H9 (cell line): ENCODE measurements at regions not wholly inside any gene's neighbourhood (a gene's known extent, or its start where the extent isn't known, plus 50 kb on each side); places are given as distances from the start of the nearest gene placed in this dataset.

Experiments used
- DNase-seq: peaks from one replicate; pipeline ENCODE4 v3.0.0-alpha.2; 2017
- H2AFZ ChIP-seq: one replicate; pipeline ENCODE4 v1.6.1; 2013; ENCODE audit warnings: mild to moderate bottlenecking, low read length, control low read depth, moderate library complexity
- H2AK5ac ChIP-seq: 2 replicates; pipeline ENCODE4 v1.6.1; 2013; ENCODE audit warnings: low read length, control low read depth, mixed read lengths; ENCODE audit not compliant: insufficient read length
- H2BK120ac ChIP-seq: one replicate; pipeline ENCODE4 v1.6.1; 2013; ENCODE audit warnings: low read depth, mild to moderate bottlenecking, low read length, control low read depth, inconsistent platforms; ENCODE audit not compliant: poor library complexity, severe bottlenecking
- H2BK12ac ChIP-seq: 2 replicates; pipeline ENCODE4 v1.6.1; 2013; ENCODE audit warnings: low read length, control low read depth, mixed read lengths, low read depth; ENCODE audit not compliant: insufficient read length
- H2BK15ac ChIP-seq: 2 replicates; pipeline ENCODE4 v1.6.1; 2013; ENCODE audit warnings: low read depth, low read length, control low read depth
- H2BK20ac ChIP-seq: one replicate; pipeline ENCODE4 v1.6.1; 2013; ENCODE audit warnings: low read depth, mild to moderate bottlenecking, low read length, control low read depth, inconsistent platforms; ENCODE audit not compliant: poor library complexity, severe bottlenecking
- H2BK5ac ChIP-seq: 2 replicates; pipeline ENCODE4 v1.6.1; 2013; ENCODE audit warnings: low read length, control low read depth, mixed read lengths; ENCODE audit not compliant: insufficient read length
- H3K14ac ChIP-seq: 2 replicates; pipeline ENCODE4 v1.6.1; 2013; ENCODE audit warnings: low read length, control low read depth; ENCODE audit not compliant: insufficient read depth
- H3K18ac ChIP-seq: 2 replicates; pipeline ENCODE4 v1.6.1; 2013; ENCODE audit warnings: low read depth, mild to moderate bottlenecking, mixed read lengths, low read length, control low read depth; ENCODE audit not compliant: insufficient read length
- H3K23ac ChIP-seq: 2 replicates; pipeline ENCODE4 v1.6.1; 2013; ENCODE audit warnings: low read length, control low read depth, mixed read lengths, low read depth; ENCODE audit not compliant: insufficient read length
- H3K23me2 ChIP-seq: 2 replicates; pipeline ENCODE4 v1.6.1; 2013; ENCODE audit warnings: low read depth, mild to moderate bottlenecking, mixed read lengths, low read length, control low read depth; ENCODE audit not compliant: insufficient read length, poor library complexity, severe bottlenecking
- H3K27ac ChIP-seq: 2 replicates; pipeline ENCODE4 v1.5.1; 2013; ENCODE audit warnings: low read length, control low read depth, mixed read lengths, low read depth; ENCODE audit not compliant: insufficient read length
- H3K27me3 ChIP-seq: 2 replicates; pipeline ENCODE4 v1.6.1; 2013; ENCODE audit warnings: low read length, control low read depth, inconsistent platforms; ENCODE audit not compliant: insufficient read depth
- H3K4ac ChIP-seq: 2 replicates; pipeline ENCODE4 v1.6.1; 2013; ENCODE audit warnings: low read depth, mild to moderate bottlenecking, control low read depth, inconsistent platforms, low read length, moderate library complexity
- H3K4me1 ChIP-seq: 2 replicates; pipeline ENCODE4 v1.6.1; 2013; ENCODE audit warnings: low read length, control low read depth, inconsistent platforms; ENCODE audit not compliant: insufficient read depth
- H3K4me2 ChIP-seq: 2 replicates; pipeline ENCODE4 v1.6.1; 2013; ENCODE audit warnings: low read length, control low read depth, mixed read lengths; ENCODE audit not compliant: insufficient read length, insufficient read depth
- H3K56ac ChIP-seq: 2 replicates; pipeline ENCODE4 v1.6.1; 2013; ENCODE audit warnings: low read depth, mild to moderate bottlenecking, mixed read lengths, low read length, control low read depth; ENCODE audit not compliant: insufficient read length
- H3K79me1 ChIP-seq: 2 replicates; pipeline ENCODE4 v1.6.1; 2013; ENCODE audit warnings: low read depth, mild to moderate bottlenecking, moderate library complexity, low read length, control low read depth, inconsistent platforms; ENCODE audit not compliant: insufficient read depth, poor library complexity, severe bottlenecking
- H3K79me2 ChIP-seq: 2 replicates; pipeline ENCODE4 v1.6.1; 2013; ENCODE audit warnings: low read length, control low read depth, inconsistent platforms; ENCODE audit not compliant: insufficient read depth
- H3K9ac ChIP-seq: 2 replicates; pipeline ENCODE4 v1.6.1; 2013; ENCODE audit warnings: low read length, control low read depth, mixed read lengths; ENCODE audit not compliant: insufficient read length; ENCODE audit errors: extremely low read depth
- H3K9me3 ChIP-seq: one replicate; pipeline ENCODE4 v1.6.1; 2013; ENCODE audit warnings: low read depth, low read length, inconsistent platforms; ENCODE audit not compliant: control insufficient read depth
- H3T11ph ChIP-seq: one replicate; pipeline ENCODE4 v1.6.1; 2013; ENCODE audit warnings: mild to moderate bottlenecking, low read length, control low read depth, inconsistent platforms
- H4K20me1 ChIP-seq: one replicate; pipeline ENCODE4 v1.6.1; 2013; ENCODE audit not compliant: control insufficient read depth, insufficient read length, insufficient read depth
- H4K5ac ChIP-seq: 2 replicates; pipeline ENCODE4 v1.6.1; 2013; ENCODE audit warnings: low read depth, mild to moderate bottlenecking, mixed read lengths, low read length, control low read depth; ENCODE audit not compliant: insufficient read length
- H4K8ac ChIP-seq: replicated peaks from 2 replicates; pipeline ENCODE4 v1.6.1; 2013; ENCODE audit warnings: low read length, control low read depth, mixed read lengths, low read depth; ENCODE audit not compliant: insufficient read length
- H4K91ac ChIP-seq: 2 replicates; pipeline ENCODE4 v1.6.1; 2013; ENCODE audit warnings: low read depth, mild to moderate bottlenecking, moderate library complexity, mixed read lengths, low read length, control low read depth; ENCODE audit not compliant: insufficient read length
- H3K27ac Mint-ChIP-seq, 3 experiments: 2 replicates in 2 of 3; 3 replicates in 1 of 3; pipeline ENCODE4 v1.8.0; 2020 to 2021; ENCODE audit warnings: mixed read lengths in 3 of 3, mild to moderate bottlenecking in 1 of 3, moderate library complexity in 1 of 3
- H3K27me3 Mint-ChIP-seq: 2 replicates; pipeline ENCODE4 v1.8.0; 2021; ENCODE audit warnings: low read depth, mild to moderate bottlenecking, moderate library complexity, mixed read lengths
- H3K36me3 Mint-ChIP-seq, 3 experiments: 2 replicates in 2 of 3; 3 replicates in 1 of 3; pipeline ENCODE4 v1.8.0; 2020 to 2021; ENCODE audit warnings: low read depth in 3 of 3, mixed read lengths in 3 of 3; ENCODE audit not compliant: insufficient read depth in 1 of 3
- H3K4me1 Mint-ChIP-seq, 2 experiments: 2 replicates each; pipeline ENCODE4 v1.8.0; 2020; ENCODE audit warnings: mixed read lengths in 2 of 2
- H3K4me3 Mint-ChIP-seq, 2 experiments: 2 replicates in 1 of 2; 3 replicates in 1 of 2; pipeline ENCODE4 v1.8.0; 2020 to 2021; ENCODE audit warnings: mild to moderate bottlenecking in 2 of 2, mixed read lengths in 2 of 2, moderate library complexity in 1 of 2
- H3K9me3 Mint-ChIP-seq, 2 experiments: 2 replicates in 1 of 2; 3 replicates in 1 of 2; pipeline ENCODE4 v1.8.0; 2020; ENCODE audit warnings: mild to moderate bottlenecking in 2 of 2, mixed read lengths in 2 of 2, moderate library complexity in 1 of 2
- WGBS: extraction: QIAGEN DNeasy Blood & Tissue Kit; methylation state at CpG from one replicate; pipeline ENCODE4 v1.1.7; 2013; ENCODE audit warnings: missing lambda C conversion rate, low lambda C conversion rate, mixed read lengths; ENCODE audit not compliant: insufficient read length; ENCODE audit errors: extremely low coverage; 5-methylcytosine and 5-hydroxymethylcytosine counted together
- TF ChIP-seq, protein P1 (sequence below): fragments of 200-600 bp; sonication (generic); conservative IDR thresholded peaks from 3 replicates; pipeline ENCODE4 v1.8.0; 2021; ENCODE audit warnings: antibody characterized with exemption, mild to moderate bottlenecking

DNA sequence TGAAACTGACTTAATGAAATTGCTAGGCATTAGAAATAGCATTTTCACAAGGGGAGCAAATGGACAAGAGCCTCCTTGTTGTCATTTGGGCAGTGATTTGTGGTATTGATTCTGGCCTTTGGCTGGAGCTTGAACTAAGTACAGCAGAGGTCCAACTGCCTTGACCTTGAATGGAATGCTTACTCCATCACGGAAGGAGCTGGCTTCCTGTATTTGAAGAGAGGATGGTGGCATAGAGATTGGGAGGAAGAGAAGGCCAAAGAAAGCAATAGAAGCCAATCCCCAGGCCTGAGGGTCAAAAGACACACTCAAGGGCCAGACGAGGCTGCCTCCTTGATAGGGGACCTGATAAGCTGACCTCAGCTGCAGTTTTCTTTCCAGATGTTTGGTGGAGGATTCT is 126.6 kb upstream of the MPPED2 start:
- TF ChIP-seq, protein P1, sequence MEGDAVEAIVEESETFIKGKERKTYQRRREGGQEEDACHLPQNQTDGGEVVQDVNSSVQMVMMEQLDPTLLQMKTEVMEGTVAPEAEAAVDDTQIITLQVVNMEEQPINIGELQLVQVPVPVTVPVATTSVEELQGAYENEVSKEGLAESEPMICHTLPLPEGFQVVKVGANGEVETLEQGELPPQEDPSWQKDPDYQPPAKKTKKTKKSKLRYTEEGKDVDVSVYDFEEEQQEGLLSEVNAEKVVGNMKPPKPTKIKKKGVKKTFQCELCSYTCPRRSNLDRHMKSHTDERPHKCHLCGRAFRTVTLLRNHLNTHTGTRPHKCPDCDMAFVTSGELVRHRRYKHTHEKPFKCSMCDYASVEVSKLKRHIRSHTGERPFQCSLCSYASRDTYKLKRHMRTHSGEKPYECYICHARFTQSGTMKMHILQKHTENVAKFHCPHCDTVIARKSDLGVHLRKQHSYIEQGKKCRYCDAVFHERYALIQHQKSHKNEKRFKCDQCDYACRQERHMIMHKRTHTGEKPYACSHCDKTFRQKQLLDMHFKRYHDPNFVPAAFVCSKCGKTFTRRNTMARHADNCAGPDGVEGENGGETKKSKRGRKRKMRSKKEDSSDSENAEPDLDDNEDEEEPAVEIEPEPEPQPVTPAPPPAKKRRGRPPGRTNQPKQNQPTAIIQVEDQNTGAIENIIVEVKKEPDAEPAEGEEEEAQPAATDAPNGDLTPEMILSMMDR = no peak
- H3K4me3 Mint-ChIP-seq = no peak overlapping the region
- no peak overlapping the region for H2BK20ac ChIP-seq
- no peak overlapping the region for H3K56ac ChIP-seq
- H3K27ac ChIP-seq = no peak overlapping the region
- no peaks in the 10 kb centered on the region for H3K9me3 Mint-ChIP-seq
- no peak overlapping the region for H4K8ac ChIP-seq
- no peaks in the 10 kb centered on the region for H3K27me3 ChIP-seq
- no peak overlapping the region for H3K9ac ChIP-seq
- WGBS = no CpG with 5 or more reads among the region's 2 CpGs
- H4K20me1 ChIP-seq = no peaks in the 10 kb centered on the region
- H2BK12ac ChIP-seq = no peak overlapping the region
- no peak overlapping the region for H4K91ac ChIP-seq
- H3K4me2 ChIP-seq = no peak overlapping the region
- H3K27me3 Mint-ChIP-seq = no peaks in the 10 kb centered on the region; the same call in 1 of the 2 replicates
- H3K23ac ChIP-seq = no peak overlapping the region
- no peak overlapping the region for H3K14ac ChIP-seq
- no peaks in the 10 kb centered on the region for H3K36me3 Mint-ChIP-seq
- no peak overlapping the region for H2BK15ac ChIP-seq
- no peak overlapping the region for H4K5ac ChIP-seq
- H2AFZ ChIP-seq = no peak overlapping the region
- no peak overlapping the region for H3K4ac ChIP-seq
- no peak overlapping the region for H3T11ph ChIP-seq
- no peak overlapping the region for H2BK120ac ChIP-seq
- no peaks in the 10 kb centered on the region for H3K4me1 Mint-ChIP-seq
- H3K79me1 ChIP-seq = no peaks in the 10 kb centered on the region
- no peak overlapping the region for H2AK5ac ChIP-seq
- no peaks in the 10 kb centered on the region for H3K23me2 ChIP-seq
- no peaks in the 10 kb centered on the region for H3K9me3 ChIP-seq
- no peaks in the 10 kb centered on the region for H3K4me1 ChIP-seq
- no peak overlapping the region for H3K18ac ChIP-seq
- no peak overlapping the region for H2BK5ac ChIP-seq
- DNase-seq = no peak
- H3K79me2 ChIP-seq = no peaks in the 10 kb centered on the region
- H3K27ac Mint-ChIP-seq = no peak overlapping the region
